Heart left ventricle (tissue), 16 donors: ENCODE measurements at regions not wholly inside any gene's neighbourhood (a gene's known extent, or its start where the extent isn't known, plus 50 kb on each side); places are given as distances from the start of the nearest gene placed in this dataset.

Source experiments
- ATAC-seq, 4 donors: fragments of 200-7000 bp; cut with Tn5 transposase; one replicate each; pipeline ENCODE4 v1.9.1; 2020 to 2022; ENCODE audit warnings: moderate library complexity in 4 of 4, mild to moderate bottlenecking in 3 of 4, moderate number of reproducible peaks in 1 of 4
- DNase-seq, 5 donors: peaks; one replicate each; pipeline ENCODE4 v3.0.0-alpha.2; 2020
- H3K27ac ChIP-seq, 12 donors: fragments of 200-600 bp; sonication (generic) in 4 of 12; one replicate each; pipeline versions ENCODE4 v1.5.0 to v1.8.0; 2016 to 2022; ENCODE audit warnings: mild to moderate bottlenecking in 2 of 12
- H3K27me3 ChIP-seq, 9 donors: fragments of 200-600 bp; sonication (generic) in 2 of 9; one replicate each; pipeline versions ENCODE4 v1.5.1 to v1.8.0; 2016 to 2022; ENCODE audit warnings: mild to moderate bottlenecking in 3 of 9
- H3K36me3 ChIP-seq, 9 donors: fragments of 200-600 bp; sonication (generic) in 2 of 9; one replicate each; pipeline versions ENCODE4 v1.5.0 to v1.8.0; 2018 to 2022; ENCODE audit warnings: mild to moderate bottlenecking in 2 of 9
- H3K4me1 ChIP-seq, 12 donors: fragments of 200-600 bp; sonication (generic) in 4 of 12; one replicate each; pipeline versions ENCODE4 v1.5.0 to v1.8.0; 2016 to 2022; ENCODE audit warnings: mild to moderate bottlenecking in 3 of 12
- H3K4me3 ChIP-seq, 12 donors: fragments of 200-600 bp; sonication (generic) in 4 of 12; one replicate each; pipeline versions ENCODE4 v1.5.0 to v1.8.0; 2017 to 2022; ENCODE audit warnings: mild to moderate bottlenecking in 9 of 12, moderate library complexity in 4 of 12
- H3K9me3 ChIP-seq, 12 donors: fragments of 200-600 bp; sonication (generic) in 4 of 12; one replicate each; pipeline versions ENCODE4 v1.5.0 to v1.8.0; 2016 to 2022; ENCODE audit warnings: mild to moderate bottlenecking in 1 of 12
- POLR2A ChIP-seq, 2 donors: fragments of 450-650 bp; IDR thresholded peaks; one replicate each; pipeline ENCODE4 v1.6.1; 2017; ENCODE audit warnings: antibody characterized with exemption in 2 of 2, mild to moderate bottlenecking in 2 of 2, moderate library complexity in 2 of 2
- WGBS, 4 donors: extraction: QIAGEN DNeasy Blood & Tissue Kit in 2 of 4; methylation state at CpG; one replicate each; pipeline versions ENCODE4 v1.1.5 to v1.1.7; 2013 to 2018; 5-methylcytosine and 5-hydroxymethylcytosine counted together
- intact Hi-C, 10 donors: fragments of 100-400 bp; cut with DNase I; formaldehyde crosslinking; loops; one replicate each; pipeline versions ENCODE4 v1.11.1 to v1.14.2; 2022
- TF ChIP-seq, protein P1 (sequence below), 12 donors: fragments of 200-600 bp; sonication (generic) in 4 of 12; IDR thresholded peaks; one replicate each; pipeline versions ENCODE4 v1.5.0 to v1.8.0; 2018 to 2022; ENCODE audit warnings: antibody characterized with exemption in 12 of 12, mild to moderate bottlenecking in 5 of 12
- donor health status: ischemic (EF 13 %, LVEDD 7.1; RV severe dilation, severe dysfunction).
- donor health status: healthy with polysubstance abuse.
- donor health status: DM: no; HTN: yes; CAD: no.
- donor health status: DM: no; HTN: no; CAD: no.
- donor health status: ischemic (EF 25% LVEDD 6.9; RV normal size, moderate dysfunction).
- donor health status: ischemic (EF 25% LVEDD 5.7; RV mildly dilated, moderate dysfunction).
- donor health status: healthy.
- donor health status: DM: yes; HTN: yes; CAD: no.
- donor health status: ischemic (EF 35%, LVEDD 5.7; RV mildly dilated, moderate dysfunction).
- donor health status: nonischemic (EF 11% LVEDD 7.7; RV severe dilation, severe dysfunction).
- donor health status: DM: yes; HTN: yes; CAD: no.
- donor health status: PGD.
- donor health status: ischemic (EF 29% LVEDD 5.4; RV normal size, mild dysfunction).
- donor health status: nonischemic (EF 23%, LVEDD 6.1; RV moderate dilation, normal function).

DNA sequence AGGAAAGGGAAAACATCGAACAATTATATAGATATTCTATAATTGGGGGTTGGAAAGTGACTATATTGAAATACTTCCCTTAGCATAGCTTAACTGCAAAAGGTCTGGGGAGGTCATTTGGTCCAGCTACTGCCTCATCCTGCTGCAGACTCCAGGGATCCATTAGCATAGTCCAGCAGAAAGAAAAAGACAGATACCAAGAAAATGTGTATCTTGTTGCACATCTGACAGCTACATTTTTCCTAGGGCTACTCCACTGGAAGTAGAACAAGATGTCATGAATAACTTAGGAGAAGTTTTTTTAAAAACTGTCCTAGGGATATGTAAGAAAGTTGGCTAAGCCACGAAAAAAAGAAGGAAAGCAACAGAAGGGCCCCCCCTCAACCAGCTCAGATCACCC, 92.9 kb upstream of the SLC30A5 start:
- no peaks in the 10 kb centered on the region for H3K4me1 ChIP-seq
- H3K27me3 ChIP-seq = no peaks in the 10 kb centered on the region
- intact Hi-C loops = no loop called here
- DNase-seq = no peak
- no peaks in the 10 kb centered on the region for H3K36me3 ChIP-seq
- no peak overlapping the region for H3K27ac ChIP-seq
- ATAC-seq = no peak
- H3K4me3 ChIP-seq = no peak overlapping the region
- 75 to 80% (median 77%) methylated on average over 2 of the region's 2 CpGs for WGBS, 4 donors
- no peak for TF ChIP-seq POLR2A (IDR thresholded peaks at IDR 0.05)
- TF ChIP-seq, protein P1, sequence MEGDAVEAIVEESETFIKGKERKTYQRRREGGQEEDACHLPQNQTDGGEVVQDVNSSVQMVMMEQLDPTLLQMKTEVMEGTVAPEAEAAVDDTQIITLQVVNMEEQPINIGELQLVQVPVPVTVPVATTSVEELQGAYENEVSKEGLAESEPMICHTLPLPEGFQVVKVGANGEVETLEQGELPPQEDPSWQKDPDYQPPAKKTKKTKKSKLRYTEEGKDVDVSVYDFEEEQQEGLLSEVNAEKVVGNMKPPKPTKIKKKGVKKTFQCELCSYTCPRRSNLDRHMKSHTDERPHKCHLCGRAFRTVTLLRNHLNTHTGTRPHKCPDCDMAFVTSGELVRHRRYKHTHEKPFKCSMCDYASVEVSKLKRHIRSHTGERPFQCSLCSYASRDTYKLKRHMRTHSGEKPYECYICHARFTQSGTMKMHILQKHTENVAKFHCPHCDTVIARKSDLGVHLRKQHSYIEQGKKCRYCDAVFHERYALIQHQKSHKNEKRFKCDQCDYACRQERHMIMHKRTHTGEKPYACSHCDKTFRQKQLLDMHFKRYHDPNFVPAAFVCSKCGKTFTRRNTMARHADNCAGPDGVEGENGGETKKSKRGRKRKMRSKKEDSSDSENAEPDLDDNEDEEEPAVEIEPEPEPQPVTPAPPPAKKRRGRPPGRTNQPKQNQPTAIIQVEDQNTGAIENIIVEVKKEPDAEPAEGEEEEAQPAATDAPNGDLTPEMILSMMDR (IDR thresholded peaks at IDR 0.05) = no peak
- H3K9me3 ChIP-seq = no peaks in the 10 kb centered on the region

DNA sequence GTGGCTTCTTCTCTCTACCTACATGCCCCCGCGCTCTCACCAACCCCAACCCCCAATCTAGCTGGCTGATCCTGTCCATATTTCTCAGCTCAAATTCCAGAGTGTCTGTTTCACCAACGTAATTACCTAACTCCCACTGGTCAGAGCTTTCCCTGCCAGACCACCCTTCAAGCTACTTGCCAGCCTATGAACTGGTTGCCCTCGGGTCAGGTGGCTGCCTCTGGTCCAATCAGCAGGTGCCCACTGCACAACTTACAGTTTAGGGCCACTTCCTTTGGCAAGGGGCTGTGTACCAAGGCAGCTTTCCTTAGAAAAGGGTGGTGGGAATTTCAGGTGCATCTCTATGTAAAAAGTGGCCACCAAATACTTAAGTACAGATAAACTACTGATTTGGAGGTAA, 92.2 kb upstream of the SLC30A5 start:
- Histone ChIP-seq H3K36me3 (no peaks in the 10 kb centered on the region), H3K4me1 (no peaks in the 10 kb centered on the region), H3K27me3 (no peaks in the 10 kb centered on the region), H3K9me3 (no peaks in the 10 kb centered on the region), H3K4me3 (no peak overlapping the region), H3K27ac (no peak overlapping the region)
- ATAC-seq = no peak
- 85 to 90% (median 88%) methylated on average over 4 of the region's 4 CpGs for WGBS, 4 donors
- TF ChIP-seq, protein P1 (IDR thresholded peaks at IDR 0.05) = no peak
- TF ChIP-seq POLR2A (IDR thresholded peaks at IDR 0.05) = no peak
- intact Hi-C loops = no loop called here
- DNase-seq = no peak

DNA sequence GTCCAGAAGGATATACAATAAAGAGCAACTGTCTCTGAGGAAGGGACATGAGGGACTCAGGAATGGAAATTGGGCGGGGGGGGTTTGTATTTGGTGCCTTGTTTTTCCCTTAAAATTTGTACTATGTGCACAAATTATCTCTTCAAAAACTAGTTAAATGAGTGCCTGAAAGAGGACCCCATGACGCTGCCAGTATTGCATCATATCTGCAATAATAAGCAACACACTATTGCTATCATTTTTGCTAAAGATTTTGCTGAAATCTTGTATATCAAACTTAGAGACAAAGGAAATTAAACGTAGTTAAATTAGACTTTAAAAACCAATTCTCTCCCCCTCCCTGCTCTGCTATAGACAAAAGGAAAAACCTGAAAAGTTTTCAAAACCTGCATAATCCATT, 89.7 kb upstream of the SLC30A5 start:
- Histone ChIP-seq H3K27ac (no peak overlapping the region), H3K9me3 (no peaks in the 10 kb centered on the region), H3K4me3 (no peak overlapping the region), H3K36me3 (no peaks in the 10 kb centered on the region), H3K4me1 (no peaks in the 10 kb centered on the region), H3K27me3 (no peaks in the 10 kb centered on the region)
- WGBS, 4 donors = 77 to 87% (median 83%) methylated on average over 3 of the region's 3 CpGs
- intact Hi-C loops = no loop called here
- ATAC-seq (no peak), DNase-seq (no peak)
- TF ChIP-seq, protein P1 (IDR thresholded peaks at IDR 0.05) = no peak
- TF ChIP-seq POLR2A (IDR thresholded peaks at IDR 0.05) = no peak

DNA sequence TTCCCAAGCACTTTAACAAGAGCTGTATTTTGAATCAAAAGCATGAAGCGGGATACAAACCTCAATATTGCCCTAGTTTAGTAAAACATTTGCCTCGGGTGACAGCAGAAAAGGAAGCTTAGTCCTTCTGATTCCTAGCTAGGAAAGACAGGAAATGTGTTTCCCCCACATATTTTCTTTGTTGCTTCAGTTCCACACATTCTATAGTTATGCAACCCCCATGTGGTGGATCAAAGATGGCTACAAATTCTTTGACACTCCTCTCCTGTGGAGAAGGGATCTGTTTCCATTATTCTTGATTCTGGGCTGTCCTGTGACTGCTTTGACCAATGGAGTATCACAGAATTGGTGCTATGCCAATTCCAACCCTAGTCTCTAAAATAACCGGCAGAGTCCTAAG, 89.1 kb upstream of the SLC30A5 start:
- ATAC-seq (no peak), DNase-seq (no peak)
- Histone ChIP-seq H3K4me3 (no peak overlapping the region), H3K36me3 (no peaks in the 10 kb centered on the region), H3K27me3 (no peaks in the 10 kb centered on the region), H3K9me3 (no peaks in the 10 kb centered on the region), H3K4me1 (no peaks in the 10 kb centered on the region), H3K27ac (no peak overlapping the region)
- intact Hi-C loops = loop anchor here in 2 of 10 donors (5.0 kb wide), 1 partner anchor 717 kb away; no protein-coding TSS in a partner anchor
- WGBS, 4 donors = 74 to 82% (median 82%) methylated on average over 3 of the region's 3 CpGs
- no peak for TF ChIP-seq POLR2A (IDR thresholded peaks at IDR 0.05)
- TF ChIP-seq, protein P1 (IDR thresholded peaks at IDR 0.05) = no peak
